HG02610 (cell line): ENCODE measurements at regions not wholly inside any gene's neighbourhood (a gene's known extent, or its start where the extent isn't known, plus 50 kb on each side); places are given as distances from the start of the nearest gene placed in this dataset.

Experiments
- ATAC-seq: cut with Tn5 transposase; IDR thresholded peaks from one replicate; pipeline ENCODE4 v1.9.1; 2021; ENCODE audit warnings: mild to moderate bottlenecking, moderate library complexity; ENCODE audit not compliant: unreplicated experiment

DNA sequence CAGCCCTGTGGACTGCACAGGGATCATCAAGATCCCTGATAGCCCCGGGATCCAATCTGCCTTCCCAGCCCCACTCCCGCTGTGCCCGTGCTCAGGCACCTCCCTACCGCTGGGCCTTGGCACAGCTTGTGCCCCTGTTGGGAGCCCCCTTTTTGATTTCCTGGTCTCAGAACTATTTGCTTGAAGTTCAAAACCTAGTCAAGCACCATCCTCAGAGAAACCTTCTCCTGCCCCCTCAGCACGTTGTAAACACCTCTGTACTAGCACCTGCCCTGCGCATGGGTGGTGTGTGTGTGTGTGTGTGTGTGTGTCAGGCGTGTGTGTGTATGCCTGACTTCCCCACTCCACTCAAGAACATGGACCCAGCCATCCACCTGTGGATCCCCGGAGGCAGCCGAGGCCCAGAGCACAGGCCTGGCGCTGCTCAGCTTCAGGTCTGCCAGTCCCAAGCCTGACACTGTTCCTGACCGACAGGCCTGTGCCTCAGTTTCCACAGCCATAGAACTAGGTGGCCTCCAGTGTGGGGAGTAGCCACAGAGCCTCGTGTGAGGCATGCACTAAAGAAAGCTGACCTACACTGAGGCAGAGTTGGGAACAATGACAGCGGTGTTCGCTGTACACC lies 65.5 kb downstream of the ADRA2C start:
- no peak for ATAC-seq

DNA sequence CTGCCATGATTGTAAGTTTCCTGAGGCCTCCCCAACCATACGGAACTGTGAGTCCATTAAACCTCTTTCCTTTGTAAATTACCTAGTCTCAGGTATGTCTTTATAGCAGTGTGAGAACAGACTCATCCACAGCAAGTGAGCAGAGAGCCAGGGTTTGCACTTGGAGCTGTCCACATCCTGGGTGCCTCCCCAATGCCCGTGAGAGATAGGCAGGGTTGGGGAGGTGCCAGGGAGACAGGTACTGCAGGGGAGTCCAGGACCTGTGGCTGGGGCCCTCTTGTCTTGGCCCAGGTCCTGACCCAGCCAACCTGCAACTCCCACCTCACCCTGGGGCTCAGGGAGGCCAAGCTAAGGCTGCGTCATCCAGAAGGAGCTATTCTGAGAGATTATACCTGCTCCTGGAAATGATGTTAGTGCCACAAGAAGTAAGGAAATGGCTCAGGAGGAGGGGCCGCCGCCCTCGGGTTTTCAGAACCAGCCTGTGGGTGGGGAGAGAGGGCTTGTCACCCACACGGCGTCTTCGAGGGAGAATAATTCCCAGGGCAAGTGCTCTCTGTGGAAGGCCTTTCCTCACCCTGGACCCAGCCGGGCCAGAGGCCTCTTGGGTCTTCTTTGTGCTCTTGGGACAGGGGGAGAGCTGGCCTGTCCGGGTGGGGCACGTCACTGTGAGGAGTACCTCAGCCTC lies 66.5 kb downstream of the ADRA2C start:
- no peak for ATAC-seq

DNA sequence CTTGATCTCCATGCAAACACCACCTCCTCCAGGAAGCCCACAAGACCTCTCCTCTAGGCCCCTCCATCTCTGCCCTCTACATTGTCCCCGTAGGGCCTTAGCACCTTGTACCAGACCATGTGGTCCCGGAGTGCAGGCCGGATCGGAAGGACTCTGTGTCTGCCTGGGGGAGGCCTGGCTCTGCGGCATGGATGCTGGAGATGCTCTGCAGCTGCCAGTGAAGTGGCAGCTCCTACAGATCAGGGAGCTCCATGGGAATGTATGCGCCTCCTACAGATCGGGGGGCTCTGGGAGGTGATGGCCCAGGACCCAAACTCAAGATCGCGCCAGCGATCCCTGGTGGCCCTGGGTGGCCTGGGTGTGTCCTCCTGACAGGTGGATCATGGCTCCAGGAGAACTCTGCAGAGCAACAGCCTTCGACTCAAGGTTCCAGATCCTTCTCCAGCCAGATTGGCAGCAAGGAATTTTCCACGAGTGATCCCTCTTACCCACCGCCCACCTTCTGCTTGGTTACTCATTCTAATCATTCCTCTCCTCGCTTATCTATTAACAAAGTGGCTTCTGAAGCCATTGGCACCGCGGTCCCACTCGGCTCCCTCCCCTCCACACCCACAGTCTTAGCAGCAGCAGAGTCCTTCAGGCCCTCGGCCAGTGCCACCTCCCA lies 67.3 kb downstream of the ADRA2C start:
- ATAC-seq: no peak

DNA sequence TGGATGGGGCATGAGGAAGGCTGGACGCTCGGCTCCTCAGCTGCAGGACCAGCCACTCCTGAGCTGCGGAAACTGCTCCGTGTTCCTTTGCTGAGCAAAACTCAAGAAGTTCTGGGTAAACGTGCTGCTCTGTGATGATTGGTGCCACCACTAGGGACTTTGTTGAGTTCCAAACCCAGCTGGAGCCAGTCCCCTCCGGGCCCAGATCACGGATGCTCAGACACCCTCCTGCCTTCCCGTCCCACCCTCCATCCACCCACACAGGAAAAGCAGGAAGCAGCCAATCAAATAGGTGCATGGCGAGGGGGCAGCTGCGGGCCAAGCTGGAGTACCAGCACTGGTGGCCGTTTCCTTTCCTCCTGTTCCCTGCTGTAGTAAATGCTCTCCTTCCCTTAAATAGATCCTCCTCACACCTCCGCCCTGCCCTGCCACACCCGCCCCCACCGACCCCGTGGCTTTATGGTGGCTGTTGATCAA lies 68.0 kb downstream of the ADRA2C start:
- ATAC-seq: no peak

DNA sequence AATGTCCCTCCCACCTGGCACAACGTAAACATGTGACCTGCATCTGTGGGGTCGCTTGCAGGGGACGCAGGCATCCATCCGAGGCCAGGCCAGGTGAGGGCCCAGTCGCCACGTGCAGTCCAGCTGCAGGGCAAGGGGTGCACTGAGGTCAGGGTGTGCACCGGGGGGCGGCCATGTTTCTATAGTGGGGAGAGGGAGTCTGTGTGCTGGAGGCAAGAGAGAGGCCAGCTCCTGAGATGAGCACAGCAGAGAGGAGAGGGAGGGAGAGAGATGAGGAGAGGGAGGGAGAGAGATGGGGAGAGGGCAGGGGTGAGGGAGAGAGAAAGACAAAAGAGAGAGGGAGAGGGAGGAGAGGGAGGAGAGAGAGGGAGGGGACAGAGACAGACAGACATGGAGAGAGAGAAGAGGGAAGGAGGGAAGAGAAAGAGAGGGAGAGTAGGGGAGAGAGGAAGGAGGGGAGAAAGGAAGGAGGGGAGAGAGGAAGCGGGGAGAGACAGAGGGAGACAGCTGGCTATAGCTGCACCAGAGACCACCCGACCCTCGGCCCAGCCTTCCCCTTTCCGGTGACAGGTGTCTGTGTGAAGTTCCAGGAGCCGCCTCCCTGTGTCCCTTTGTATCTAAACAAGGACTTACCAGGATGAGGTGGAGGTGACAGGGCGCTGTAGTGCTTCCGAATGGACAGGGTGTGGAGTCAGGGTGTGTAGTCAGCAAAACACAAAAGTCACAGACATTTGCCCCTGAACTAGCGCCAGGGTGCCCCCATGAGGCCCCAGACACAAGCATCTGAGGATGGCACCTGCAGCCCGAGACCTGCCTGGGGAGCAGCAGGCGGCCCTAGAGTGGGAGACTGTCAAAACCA lies 68.7 kb downstream of the ADRA2C start:
- no peak for ATAC-seq

DNA sequence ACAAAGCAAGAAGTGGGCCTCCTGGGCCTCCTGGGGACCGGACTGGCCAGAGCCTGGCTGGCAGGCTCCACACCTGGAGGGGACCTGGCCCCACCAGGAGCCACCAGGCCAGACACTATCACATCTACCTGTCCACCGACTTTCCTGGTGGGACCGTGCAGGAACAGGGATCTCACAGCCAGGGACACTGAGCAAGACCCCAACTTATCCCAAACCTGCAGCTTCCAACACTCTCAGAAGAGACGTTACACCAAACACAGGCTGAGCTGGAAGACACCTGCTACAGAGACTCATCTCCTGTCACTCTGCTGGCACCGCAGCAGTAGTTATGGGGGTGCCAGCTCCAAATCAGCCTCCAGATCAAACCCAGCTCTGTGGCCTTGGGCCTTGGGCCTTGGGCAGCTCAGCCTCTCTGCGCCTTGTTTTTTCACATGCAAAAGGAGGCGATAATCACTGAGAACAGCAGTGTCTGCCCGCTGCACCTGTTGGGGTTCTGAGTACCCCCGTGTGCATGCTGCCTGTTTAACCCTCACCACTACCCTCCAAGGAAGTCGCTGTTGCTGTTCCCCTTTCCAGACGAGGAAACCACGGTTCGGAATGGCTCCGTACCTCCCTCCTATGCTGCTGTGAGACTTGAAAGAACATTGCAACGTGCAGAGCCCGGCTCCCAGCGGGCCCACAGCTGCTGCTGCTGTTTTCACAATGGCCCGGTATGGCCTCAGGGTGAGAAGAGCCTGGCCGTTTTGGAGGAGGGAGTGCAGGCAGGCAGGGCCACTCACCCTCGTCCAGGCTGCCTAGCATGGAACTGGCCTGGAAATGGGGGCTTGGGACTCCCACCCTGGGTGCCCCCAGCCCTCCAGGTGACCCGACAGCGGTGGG lies 69.6 kb downstream of the ADRA2C start:
- ATAC-seq: no peak

DNA sequence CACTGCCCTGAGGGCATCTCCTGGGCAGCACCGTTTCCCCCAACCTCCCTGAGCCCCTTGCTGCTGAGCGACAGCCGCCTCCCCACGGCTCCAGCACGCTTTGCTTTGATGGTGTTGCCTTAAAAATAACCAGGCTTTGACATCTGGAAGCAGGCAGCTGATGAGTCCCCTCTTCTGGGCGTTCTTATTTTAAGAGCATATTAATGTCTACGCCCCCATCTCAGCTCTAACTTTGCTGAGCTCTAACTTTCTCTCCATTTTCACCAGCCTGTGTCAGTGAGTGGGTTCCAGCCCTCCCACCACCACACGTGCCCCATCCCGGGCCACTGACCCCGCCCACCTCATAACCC lies 70.2 kb downstream of the ADRA2C start:
- no peak for ATAC-seq

DNA sequence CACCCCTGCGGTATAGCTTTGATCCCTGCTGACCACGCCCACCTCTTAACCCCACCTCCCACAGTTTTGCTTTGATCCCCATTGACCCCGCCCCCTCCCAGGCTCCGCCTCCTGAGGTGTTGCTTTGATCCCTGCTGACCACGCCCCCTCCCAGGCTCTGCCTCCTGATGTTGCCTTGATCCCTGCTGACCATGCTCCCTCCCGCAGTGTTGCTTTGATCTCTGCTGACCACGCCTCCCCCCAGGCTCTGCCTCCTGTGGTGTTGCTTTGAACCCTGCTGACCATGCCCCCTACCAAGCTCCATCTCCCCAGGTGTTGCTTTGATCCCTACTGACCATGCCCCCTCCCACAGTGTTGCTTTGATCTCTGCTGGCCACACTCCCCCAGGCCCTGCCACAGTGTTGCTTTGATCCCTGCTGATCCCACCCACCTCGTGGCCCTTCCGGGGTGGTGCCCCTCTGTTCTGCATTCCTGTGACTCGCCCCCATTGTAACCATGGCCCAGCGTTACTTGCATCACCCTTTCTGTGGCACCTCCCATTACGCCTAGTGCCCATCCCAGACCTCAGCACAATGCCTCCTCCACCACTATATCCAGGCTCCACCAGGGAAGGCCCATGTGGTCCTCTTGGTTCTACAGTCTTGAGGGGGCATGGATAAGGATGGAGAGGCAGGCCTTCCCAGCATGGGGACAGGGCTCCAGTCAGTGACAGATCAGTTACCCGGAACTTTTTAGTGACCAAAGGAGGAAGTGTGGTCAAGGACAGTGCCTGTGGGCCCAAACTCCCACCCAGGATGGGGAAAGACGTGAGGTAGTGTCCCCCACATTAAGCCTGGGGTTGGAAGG lies 70.8 kb downstream of the ADRA2C start:
- no peak for ATAC-seq

DNA sequence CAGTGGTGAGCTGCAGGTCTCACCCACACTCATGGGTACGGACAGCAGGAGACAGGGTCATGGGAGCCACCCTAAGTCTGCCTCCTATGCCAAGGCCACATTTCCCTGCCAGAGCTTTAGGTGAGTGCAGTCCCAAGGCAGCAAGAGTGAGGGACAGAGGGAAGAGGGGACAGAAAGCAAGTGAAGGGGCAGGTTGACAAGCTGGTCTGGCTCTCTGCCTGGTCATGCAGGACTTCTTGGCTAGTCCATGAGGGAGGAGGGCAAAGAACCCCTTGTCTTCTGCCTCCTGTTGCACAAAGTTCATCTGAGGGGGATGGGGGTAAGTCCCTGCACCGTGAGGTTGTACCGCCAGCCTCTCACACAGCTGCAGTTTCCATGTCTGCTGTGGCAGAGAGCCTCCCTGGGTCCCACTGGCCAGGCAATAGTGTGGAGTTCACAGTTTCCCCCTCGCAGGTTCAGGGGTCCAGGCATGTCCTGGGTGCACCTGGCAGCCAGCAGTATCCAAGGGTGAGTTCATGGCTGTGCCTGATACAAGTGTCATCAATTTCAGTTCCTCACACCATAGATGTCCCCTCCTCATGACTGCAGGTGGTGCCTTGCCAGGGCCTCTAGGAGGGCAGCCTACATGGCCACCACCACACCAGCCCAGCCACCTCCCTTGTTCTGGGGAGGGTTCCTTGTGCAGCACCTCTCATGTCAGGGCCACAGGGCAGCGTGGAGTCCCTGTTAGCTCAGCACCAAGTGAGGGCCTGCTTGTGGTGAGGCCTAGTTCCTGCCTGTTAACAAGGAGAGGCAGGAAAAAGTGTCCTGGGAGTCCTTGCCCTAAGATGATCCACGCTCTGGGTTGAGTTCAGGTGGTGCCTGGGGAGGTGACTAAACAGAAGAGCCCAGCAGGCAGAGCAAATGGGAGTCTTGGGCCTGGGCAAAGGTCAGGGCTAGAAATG lies 72.5 kb downstream of the ADRA2C start:
- ATAC-seq: no peak

DNA sequence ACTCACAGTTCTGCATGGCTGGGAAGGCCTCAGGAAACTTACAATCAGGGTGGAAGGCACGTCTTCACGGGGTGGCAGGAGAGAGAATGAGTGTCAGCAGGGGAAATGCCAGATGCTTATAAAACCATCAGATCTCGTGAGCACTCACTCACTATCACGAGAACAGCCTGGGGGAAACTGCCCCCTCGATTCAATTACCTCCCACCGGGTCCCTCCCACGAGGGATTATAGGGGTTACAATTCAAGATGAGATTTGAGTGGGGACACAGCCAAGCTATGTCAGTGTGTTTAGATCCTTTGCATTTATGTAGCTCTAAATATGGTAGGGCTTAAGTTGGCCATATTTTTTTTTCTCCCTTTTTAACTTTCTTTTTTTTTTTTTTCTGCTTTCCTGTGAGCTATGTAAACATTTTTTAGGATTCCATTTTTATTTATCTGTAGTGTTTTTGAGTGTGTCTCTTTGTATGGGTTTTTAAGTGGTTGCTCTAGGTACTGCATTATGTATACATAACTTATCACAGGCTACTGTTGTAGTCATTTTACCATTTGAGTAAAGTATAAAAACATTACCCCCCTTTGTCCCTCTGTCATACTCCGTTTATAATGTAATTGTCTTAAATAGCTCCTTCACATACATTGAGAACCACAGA lies 79.0 kb downstream of the ADRA2C start:
- no peak for ATAC-seq

DNA sequence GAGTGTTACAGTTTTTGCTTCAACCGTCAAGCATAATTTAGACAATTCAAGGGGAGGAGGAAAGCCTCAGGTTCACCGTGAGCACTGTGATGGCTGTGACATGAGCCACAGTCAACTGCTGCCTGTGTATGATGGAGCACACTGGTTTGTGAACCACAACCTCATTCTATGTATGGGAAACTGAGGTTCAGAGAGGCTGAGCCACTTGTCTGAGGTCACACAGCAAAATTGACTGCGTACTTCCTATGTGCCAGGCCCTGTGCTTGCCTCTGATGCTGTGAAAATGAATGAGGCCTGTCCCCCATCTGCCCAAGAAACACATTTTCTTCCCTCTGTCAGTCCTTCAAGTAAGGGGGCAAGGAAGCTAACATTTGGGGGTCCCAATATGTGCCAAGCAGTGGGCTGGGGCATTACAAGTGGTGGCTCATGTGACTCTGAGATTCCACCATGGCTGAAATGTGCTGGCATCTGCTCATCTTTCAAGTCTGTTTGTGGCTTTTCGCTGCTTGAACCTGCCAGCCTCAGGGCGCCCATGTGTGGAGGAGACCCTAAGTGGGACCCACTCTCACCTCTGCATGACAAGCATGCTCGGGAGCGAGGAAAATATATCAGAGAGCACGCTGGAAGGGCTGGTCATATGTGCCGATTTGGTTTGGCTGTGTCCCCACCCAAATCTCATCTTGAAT lies 79.7 kb downstream of the ADRA2C start:
- no peak for ATAC-seq

DNA sequence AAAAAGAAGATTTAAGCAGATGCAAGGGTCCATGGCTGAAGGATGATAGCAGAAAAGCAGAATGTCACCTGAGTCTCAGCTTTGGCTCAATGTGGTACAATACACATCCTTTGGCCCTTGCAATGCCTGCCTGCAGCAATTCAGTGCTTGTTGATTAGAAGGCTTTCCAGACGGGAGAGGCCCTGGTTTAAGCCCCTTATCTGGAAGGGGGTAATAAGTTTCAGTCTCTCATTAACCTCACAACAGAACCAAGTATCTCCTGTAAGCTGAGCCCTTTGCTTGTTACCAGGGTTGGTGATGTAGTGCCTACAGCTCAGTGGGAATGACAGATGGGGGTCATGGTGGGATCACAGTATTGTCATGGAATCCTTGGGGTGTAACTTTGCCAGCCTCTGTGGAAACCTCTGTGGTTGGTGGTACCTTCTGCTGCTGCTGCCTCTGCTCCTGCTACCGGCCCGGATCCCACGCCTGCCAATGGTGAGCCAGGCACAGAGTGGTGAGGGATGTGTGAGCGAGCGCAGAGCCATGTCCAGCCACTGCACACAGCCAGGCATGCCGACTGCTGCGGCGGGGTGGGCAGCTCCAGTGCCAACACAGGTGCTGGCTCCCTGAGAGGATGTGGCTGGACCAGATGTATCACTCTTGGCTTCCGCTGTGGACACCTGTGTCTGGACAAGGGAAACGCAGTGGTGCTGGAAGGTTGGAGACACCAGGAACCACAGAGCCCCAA lies 81.2 kb downstream of the ADRA2C start:
- no peak for ATAC-seq

DNA sequence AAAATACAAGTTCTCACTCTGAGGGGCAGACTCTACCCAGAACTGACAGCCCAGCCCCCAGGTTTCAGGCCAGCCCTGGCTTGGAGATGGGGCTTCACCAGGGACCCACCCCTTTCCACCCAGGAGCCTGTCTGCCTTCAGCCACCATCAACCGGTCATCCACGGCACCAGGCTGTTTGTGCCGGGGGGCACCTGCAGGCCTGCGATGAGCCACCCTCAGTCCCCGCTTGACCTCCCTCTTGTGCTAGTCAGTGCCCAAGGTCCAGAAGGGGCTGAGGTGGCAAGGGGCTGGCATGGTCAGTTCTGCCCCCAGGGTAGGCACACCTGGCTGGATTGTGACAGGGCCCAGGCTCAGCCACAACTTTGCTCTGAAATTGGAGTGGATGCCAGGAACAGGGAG lies 82.1 kb downstream of the ADRA2C start:
- ATAC-seq: no peak

DNA sequence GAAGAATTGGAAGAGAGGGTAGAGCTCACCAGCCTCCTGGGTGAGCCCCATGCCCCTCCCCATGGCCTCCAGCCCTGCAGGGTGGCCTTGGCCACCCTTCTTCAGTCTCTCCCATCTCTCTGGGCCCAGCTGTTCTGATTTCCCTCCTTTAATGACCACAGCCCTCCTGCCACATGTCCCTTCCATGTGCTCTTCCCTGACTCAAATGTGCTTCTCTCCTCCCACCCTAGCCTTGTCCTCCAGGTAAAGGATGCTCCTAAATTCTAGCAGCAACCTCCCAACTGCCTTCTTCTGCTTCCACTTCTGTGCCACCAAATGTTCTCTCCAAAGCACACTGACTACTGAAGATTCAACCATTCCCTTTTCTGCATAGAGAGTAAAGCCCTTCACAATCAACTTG lies 83.0 kb downstream of the ADRA2C start:
- no peak for ATAC-seq

DNA sequence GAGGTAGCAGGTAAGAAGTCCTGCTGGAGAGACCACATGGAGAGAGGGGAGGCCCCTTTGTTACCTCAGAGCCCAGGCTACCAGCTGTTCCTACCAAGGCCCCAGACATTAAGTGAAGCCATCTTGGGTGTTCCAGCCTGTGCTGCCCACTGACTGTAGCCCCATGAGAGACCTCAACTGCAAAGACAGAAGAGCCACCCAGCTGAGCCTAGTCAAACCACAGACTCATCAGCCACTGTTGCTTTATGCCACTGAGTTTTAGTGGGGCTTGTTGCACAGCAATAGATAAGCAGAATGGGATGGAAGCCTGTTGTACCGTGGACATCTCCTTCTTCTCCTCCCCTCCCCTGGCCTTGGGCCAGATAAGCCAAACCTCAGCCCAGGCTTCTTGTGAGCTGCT lies 83.9 kb downstream of the ADRA2C start:
- ATAC-seq: no peak

DNA sequence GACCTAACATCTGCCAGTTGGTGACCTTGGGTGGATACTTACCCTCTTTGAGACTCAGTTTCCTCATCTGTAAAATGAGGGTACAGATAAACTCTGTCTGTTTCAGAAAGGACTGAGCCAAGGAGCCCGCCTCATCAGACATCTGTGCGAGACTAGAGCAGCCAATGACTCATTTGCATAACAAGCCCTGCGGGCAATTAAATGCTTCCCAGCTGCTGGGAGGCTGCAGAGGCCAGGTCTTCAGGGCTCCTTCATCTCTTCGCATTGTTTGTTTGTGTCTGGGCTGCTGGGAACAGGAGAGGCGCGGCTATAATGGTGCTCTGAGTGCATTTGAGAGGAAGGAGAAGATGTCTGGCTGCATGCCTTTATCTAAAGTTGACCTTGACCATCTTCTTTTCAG lies 85.0 kb downstream of the ADRA2C start:
- ATAC-seq: no peak

DNA sequence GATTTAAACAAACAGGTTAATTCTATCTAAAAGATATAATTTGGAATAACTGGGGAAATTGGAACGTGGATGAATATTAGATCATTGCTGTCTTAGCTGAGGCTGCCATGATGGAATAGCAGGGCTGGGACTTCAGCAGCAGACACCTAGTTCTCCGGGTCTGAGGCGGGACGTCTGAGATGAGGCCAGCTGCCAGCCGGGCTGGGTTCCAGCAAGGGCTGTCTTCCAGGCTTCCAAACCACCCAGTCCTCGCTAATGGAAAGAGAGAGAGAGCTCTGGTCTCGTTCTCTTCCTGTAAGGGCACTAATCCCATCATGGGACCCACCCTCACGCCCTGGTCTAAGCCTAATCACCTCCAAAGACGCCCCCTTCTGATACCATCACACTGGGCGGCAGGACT lies 85.7 kb downstream of the ADRA2C start:
- no peak for ATAC-seq
